Thoracic aorta (tissue), 2 donors: ENCODE measurements at regions not wholly inside any gene's neighbourhood (a gene's known extent, or its start where the extent isn't known, plus 50 kb on each side); places are given as distances from the start of the nearest gene placed in this dataset.

ENCODE experiments used
- ATAC-seq: fragments of 150-250 bp; one replicate; pipeline ENCODE4 v1.8.0; 2017; ENCODE audit warnings: low read depth; ENCODE audit not compliant: insufficient number of reproducible peaks, low FRiP score
- DNase-seq: peaks from one replicate; pipeline ENCODE4 v3.0.0-alpha.2; 2020; ENCODE audit warnings: low spot score
- H3K27ac ChIP-seq, 2 donors: fragments of 200-600 bp; sonication (generic); 1 replicate in 1 of 2; 2 replicates in 1 of 2; pipeline ENCODE4 v1.5.1; 2016; ENCODE audit warnings: mild to moderate bottlenecking in 2 of 2, moderate library complexity in 2 of 2
- H3K27me3 ChIP-seq: fragments of 200-600 bp; sonication (generic); replicated peaks from 2 replicates; pipeline ENCODE4 v1.6.0; 2016; ENCODE audit warnings: mild to moderate bottlenecking; ENCODE audit not compliant: insufficient read depth
- H3K36me3 ChIP-seq: fragments of 200-600 bp; sonication (generic); one replicate; pipeline ENCODE4 v1.5.1; 2016
- H3K4me1 ChIP-seq, 2 donors: fragments of 200-600 bp; sonication (generic); 1 replicate in 1 of 2; 2 replicates in 1 of 2; pipeline versions ENCODE4 v1.5.1 to v1.6.0; 2016; ENCODE audit warnings: low read depth in 2 of 2, mild to moderate bottlenecking in 1 of 2; ENCODE audit not compliant: control insufficient read depth in 1 of 2
- H3K4me3 ChIP-seq: fragments of 200-600 bp; sonication (generic); 2 replicates; pipeline ENCODE4 v1.5.1; 2016; ENCODE audit warnings: mild to moderate bottlenecking
- H3K9me3 ChIP-seq: fragments of 200-600 bp; sonication (generic); 2 replicates; pipeline ENCODE4 v1.5.1; 2016
- CTCF ChIP-seq: fragments of 200-600 bp; sonication (generic); IDR thresholded peaks from one replicate; pipeline ENCODE4 v1.5.1; 2019; ENCODE audit warnings: antibody characterized with exemption

GRCh38 chr1:112250892-112251291 is 145.1 kb upstream of the CTTNBP2NL start:
- H3K27me3 ChIP-seq, result no peaks in the 10 kb centered on the region
- DNase-seq (no peak), ATAC-seq (no peak)
- H3K9me3 ChIP-seq, result no peaks in the 10 kb centered on the region
- H3K36me3 ChIP-seq, result no peaks in the 10 kb centered on the region
- no peaks in the 10 kb centered on the region for H3K4me1 ChIP-seq
- H3K27ac ChIP-seq, result no peak overlapping the region
- TF ChIP-seq CTCF, result no peak
- H3K4me3 ChIP-seq, result no peak overlapping the region

- Histone ChIP-seq H3K9me3 (no peaks in the 10 kb centered on the region), H3K36me3 (no peaks in the 10 kb centered on the region), H3K4me1 (no peaks in the 10 kb centered on the region), H3K27me3 (no peaks in the 10 kb centered on the region), H3K27ac (no peak overlapping the region), H3K4me3 (no peak overlapping the region)
- ATAC-seq, result no peak
- DNase-seq, result no peak
- TF ChIP-seq CTCF, result no peak
Measured at GRCh38 chr1:112251766-112252506, 144.1 kb upstream of the CTTNBP2NL start.

GRCh38 chr1:112253366-112253765 is 142.6 kb upstream of the CTTNBP2NL start:
- no peaks in the 10 kb centered on the region for H3K4me1 ChIP-seq
- H3K9me3 ChIP-seq, result no peaks in the 10 kb centered on the region
- DNase-seq (no peak), ATAC-seq (no peak)
- H3K27me3 ChIP-seq, result no peaks in the 10 kb centered on the region
- no peaks in the 10 kb centered on the region for H3K36me3 ChIP-seq
- TF ChIP-seq CTCF, result no peak
- no peak overlapping the region for H3K27ac ChIP-seq
- H3K4me3 ChIP-seq, result no peak overlapping the region

- no peak for ATAC-seq
- H3K27me3 ChIP-seq, result no peaks in the 10 kb centered on the region
- no peak for TF ChIP-seq CTCF
- no peak overlapping the region for H3K27ac ChIP-seq
- H3K9me3 ChIP-seq, result no peaks in the 10 kb centered on the region
- H3K36me3 ChIP-seq, result no peaks in the 10 kb centered on the region
- no peak for DNase-seq
- H3K4me1 ChIP-seq, result no peaks in the 10 kb centered on the region
- no peak overlapping the region for H3K4me3 ChIP-seq
Measured at GRCh38 chr1:112255080-112255479, 140.9 kb upstream of the CTTNBP2NL start.

GRCh38 chr1:112256411-112256810 is 139.6 kb upstream of the CTTNBP2NL start:
- Histone ChIP-seq H3K27ac (no peak overlapping the region), H3K4me3 (no peak overlapping the region), H3K4me1 (no peaks in the 10 kb centered on the region), H3K9me3 (no peaks in the 10 kb centered on the region), H3K36me3 (no peaks in the 10 kb centered on the region), H3K27me3 (no peaks in the 10 kb centered on the region)
- DNase-seq (no peak), ATAC-seq (no peak)
- no peak for TF ChIP-seq CTCF
